NCI-H526 (cell line): ENCODE measurements at regions not wholly inside any gene's neighbourhood (a gene's known extent, or its start where the extent isn't known, plus 50 kb on each side); places are given as distances from the start of the nearest gene placed in this dataset.
"Not testable (repeated sequence)": the region's sequence is repeated elsewhere in the genome, so short reads cannot be mapped to it uniquely, and the experiment has no call there.

Experiments used
- DNase-seq, 2 experiments: peaks; one replicate each; lab custom pipeline; 2025; lab: John Stamatoyannopoulos, UW

DNA sequence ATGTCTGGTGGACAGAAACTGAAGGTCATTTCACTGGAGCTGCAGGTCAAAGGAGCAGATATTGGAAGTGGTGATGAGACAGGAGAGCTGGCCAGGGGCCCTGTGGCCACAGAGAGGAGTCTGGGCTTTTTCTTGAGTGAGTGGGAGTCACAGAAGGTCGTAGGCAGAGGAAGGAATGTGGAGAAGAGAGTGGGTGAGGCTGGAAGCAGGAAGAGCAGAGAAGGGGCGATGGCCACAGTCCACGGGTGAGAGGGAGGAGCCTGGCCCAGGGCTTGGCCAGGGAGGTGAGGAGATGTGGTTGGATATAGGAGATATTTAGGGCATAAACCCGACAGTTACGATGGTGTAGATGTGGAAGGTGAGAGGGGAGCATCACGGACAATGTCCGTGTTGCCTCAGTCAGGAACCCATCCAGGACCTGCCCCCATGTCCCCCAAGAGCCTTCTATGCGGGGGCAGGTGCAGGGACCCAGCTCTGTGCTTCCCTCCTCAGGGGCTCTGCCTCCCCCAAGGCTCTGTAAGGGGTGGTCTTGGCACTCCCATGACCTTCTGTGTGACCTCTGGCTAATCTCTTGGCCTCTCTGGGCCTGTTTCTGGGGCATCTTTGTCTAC is 150.5 kb upstream of the PTPN1 start:
- no peak for DNase-seq

DNA sequence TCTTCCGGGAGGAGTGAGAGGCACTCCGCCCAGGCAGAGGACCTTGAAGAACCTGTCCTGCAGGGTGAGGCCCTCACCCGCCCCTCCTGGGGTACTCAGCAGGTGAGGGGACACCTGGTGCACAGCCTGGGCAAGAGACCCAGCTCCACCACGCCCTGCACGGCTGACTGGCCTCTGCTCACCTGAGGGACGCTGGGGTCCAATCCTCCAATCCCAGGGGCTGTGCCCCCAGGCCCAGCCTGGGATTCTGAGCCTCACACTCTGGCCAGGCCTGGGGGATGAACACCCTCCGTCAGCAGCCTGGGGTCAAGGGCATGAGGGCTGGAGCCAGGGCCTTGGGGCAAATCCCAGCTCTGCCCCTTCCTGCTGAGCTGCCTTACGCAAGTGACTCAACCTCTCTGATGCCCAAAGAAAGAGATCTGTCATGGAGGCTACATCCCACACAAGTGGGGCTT is 149.9 kb upstream of the PTPN1 start:
- peak in 1 of 2 experiments; percentile 68 for DNase-seq

DNA sequence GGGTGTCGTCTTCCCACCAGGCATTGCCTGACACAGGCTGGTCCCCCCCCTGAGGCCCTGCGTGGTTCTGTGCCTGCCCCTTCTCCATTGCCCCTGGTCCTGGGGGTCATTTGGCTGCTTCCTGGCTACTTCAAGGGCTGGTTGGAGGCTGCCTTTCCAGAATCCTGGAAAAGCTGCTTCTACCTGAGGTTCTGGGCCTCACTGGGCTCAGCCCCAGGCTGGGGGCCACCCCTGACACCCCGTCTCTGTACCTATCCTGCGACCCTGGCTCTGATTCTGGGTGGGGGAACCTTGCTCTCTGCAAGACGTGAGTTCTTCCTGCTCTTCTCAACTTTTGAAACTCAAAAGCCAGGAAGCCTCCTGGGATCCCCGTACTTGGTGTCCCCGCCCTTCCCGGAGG is 149.3 kb upstream of the PTPN1 start:
- no peak for DNase-seq

DNA sequence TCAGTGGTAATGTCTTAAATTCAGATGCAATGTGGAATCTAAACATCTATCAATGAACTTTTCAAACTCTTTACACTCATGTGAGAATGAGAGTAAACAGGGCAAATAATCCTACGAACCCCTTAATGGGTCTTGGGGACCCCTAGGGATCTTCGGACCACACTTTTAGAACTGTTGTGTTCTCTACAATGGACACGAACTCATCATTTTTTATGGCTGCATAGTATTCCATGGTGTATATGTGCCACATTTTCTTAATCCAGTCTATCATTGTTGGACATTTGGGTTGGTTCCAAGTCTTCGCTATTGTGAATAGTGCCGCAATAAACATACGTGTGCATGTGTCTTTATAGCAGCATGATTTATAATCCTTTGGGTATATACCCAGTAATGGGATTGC is 148.0 kb upstream of the PTPN1 start:
- DNase-seq = not testable (repeated sequence)

DNA sequence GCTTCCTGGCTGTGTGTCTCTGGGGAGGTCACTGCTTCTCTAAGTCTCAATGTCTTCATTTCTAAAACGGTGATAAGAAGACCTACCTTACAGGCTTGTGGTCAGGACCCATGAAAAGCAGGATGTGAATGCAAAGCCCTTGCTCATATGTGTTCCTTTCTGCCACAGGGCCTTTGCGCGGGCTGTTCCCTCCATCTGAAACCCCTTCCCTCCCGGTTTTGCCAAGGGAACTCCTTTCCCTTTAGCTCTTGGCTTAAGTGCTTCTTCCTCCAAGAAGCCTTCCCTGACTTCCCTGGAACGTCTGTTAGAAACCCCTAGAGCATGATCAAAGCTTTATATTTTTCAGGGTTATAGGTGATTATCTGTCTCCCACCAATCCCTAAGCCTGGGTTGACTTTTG is 147.2 kb upstream of the PTPN1 start:
- DNase-seq = no peak

DNA sequence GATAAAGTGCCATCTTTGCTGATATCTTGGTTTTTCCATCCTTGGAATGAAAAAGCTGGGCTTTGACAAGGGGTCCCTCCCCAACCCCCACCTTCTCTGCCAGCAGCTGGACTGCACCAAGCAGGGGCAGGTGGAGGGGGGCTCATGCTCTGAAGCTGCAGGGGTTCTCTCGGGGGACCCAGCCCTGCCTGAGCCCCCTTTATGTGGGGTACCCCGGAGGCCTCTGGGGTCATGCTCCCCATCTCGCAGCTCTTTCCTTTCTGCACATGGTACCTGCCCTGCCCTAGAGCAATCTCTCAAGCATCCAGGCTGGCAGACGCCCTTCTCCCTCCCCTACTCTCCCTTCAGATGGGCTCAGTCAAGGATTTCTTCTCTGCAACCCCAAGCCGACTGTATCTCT is 146.7 kb upstream of the PTPN1 start:
- no peak for DNase-seq

DNA sequence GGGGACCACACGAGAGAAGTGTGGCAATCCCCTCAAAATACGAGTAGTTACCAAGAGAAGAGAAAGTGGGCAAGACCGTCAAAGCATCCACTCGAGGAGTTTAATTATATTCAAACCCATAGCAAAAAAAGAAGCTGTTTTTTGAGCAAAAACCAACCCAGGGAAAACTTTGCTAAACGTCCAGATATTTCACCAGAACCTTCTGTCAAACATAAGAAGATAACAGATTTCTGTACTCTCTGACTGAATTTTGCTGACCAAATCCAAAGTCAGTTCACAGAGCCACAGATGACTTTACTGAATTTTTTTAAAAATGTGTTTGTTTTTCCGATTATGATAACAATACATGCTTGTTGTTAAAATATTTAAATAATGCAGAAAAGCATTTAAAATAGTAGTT is 145.6 kb upstream of the PTPN1 start:
- DNase-seq = no peak

DNA sequence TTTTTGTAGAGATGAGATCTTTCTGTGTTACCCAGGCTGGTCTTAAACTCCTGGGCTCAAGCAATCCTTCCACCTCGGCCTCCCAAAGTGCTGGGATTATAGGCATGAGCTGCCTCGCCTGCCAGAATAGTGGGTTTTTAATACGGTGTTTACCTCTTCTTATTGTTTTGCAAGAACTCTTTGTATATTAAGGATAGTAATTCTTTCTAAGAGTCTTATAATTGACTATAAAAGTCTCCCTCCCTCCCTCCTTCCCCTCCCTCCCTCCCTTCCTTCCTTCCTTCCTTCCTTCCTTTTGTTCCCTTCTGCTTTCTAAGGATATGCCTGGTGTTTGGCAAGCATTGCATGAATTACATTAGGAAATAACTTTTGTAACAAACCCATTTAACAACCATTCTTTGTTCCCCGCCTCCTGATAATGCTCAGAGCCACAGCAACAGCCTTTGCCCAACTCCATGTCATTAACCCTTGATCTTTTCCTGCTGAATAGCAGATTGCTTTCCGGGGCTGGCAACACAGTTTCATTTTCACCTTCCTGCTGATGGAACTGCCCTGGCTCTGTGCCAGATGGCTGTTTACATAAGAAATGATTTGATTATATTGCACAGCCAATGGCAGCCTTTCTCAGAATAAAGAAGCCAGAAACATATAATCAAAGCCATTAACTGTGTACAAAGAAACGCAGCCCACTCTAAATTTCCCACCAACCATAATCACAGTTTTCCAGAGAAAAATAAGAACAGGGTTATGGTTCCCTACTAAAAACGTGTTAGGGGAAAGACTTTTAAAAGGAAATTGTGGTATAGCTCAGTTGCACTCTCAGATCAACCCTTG is 143.7 kb upstream of the PTPN1 start:
- DNase-seq = peak; percentile 71 to 88

DNA sequence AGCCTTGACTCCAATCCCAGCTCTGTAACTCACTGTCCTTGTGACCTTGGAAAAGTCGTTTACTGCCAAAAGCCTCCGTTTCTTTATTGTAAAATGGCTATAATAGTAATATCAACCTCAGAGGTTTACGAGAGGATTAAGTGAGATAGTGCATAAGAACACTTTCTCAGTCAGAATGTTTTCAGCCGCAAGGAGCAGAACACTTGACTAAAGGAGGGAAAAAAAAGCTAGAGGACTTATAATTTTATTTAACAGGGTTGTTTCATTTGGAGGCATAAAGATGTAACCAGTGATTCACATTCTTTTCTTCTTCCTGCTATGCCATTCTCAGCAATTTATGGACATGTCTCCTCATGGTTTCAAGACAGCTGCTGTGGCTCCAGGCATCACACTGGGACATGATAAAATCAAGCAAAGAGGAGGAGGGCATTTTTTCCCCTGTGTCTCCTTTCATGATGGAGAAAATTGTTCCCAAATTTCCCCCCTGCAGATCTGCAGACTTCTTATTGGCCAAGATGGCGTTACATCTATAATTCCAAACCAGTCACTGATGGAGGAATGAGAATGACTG is 143.0 kb upstream of the PTPN1 start:
- DNase-seq = no peak

DNA sequence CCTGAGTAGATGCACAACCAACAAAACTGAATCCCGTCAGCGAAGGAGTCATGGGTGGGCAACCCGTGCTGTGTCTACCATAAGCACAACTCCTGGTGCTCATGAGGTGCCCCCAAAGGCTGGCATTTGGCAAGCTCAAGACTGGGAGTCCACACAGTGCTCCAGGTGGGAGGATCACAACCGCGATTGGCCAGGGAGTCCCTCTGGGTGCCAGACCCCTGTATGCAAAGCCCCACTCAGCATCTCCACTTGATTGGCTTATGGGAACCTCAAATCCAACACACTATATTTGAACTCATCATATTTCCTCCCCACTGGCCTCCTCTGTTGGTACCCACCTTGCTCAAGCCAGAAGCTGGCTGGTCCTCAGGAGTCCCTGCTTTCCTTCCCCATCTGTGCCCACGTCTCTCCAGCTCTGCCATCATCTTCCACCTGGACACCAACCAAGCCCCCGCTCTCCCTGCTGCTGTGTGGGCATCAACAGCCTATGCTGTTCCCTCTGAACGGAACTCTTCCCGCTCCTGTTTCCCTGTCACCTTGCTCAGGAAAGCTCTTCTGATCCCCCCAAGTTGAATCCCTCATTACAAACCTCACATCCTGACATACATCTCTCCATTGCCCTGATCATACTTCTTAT is 142.3 kb upstream of the PTPN1 start:
- DNase-seq = no peak

DNA sequence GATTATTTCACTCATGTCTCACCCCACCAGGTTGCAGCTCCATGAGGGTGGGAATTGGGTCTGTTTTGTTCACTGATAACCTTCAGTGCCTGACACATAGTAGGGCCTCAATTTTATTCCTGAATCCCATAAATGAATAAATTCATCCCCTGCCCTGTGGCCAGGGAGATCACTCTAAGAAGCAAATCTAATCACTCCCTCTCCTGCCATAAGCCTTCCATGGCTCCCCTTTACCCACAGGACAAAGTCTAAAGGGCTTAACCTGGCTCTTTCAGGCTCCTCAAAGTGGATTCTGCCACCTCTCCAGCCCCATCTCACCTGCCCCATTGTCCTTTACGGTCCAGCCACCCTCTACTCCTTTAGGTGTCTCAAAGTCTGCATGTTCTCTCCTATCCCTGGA is 141.8 kb upstream of the PTPN1 start:
- DNase-seq = no peak

DNA sequence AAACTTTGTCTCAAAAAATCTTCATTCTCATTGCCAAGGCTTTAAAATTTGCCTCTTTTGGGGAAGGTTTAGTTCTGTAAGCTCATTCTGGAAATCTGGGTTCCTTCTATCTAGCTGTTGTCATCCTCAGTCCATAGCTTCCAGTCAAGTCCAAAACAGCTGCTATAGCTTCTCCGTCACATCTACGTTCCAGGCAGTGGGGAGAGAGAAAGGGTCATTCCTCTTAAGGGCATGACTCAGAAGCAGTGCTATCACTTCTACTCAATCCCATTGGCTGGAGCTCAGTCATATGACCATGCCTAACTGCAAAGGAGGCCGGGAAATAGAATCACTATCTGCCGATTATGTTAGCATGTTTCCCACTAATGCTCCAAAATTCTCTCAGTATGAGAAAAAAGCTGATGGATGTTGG is 141.4 kb upstream of the PTPN1 start:
- no peak for DNase-seq

DNA sequence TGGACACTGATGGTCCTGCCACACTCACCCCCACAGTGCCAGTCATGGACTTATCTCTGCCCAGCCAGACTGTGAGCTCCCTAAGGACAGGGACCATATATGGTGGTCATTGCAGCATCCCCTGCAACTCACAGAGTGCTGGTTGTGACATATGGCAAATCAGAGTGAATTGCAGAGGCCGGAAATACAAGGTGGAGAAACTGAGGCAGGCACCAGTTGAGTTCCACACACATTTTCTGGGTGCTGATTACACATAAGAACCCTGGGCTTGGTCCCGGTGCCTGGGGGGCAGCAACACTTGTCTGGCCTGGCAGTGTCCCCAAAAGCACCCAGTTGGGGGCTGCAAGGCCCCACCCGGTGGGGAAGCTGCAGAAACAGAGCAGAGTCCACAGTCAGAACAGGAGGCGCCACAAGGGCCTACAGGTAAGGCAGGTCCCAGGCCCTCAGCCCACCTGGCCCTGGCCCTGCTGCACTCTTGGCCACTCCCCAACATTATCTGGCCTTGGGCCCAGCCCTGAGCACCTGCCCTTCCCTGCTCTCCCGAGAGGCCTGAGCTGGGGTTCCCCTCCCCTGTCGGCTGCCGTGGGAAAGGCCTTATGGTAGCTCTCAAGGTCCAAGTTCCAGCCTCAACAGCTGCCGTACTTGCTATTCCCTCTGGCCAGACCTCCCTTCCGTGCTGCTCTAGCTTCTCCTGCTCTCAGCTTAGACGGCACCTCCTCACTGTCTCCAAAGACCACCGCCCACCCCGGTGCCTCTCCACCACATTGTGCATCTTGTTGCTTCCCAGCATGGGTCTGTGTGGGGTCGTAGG is 140.8 kb upstream of the PTPN1 start:
- no peak for DNase-seq

DNA sequence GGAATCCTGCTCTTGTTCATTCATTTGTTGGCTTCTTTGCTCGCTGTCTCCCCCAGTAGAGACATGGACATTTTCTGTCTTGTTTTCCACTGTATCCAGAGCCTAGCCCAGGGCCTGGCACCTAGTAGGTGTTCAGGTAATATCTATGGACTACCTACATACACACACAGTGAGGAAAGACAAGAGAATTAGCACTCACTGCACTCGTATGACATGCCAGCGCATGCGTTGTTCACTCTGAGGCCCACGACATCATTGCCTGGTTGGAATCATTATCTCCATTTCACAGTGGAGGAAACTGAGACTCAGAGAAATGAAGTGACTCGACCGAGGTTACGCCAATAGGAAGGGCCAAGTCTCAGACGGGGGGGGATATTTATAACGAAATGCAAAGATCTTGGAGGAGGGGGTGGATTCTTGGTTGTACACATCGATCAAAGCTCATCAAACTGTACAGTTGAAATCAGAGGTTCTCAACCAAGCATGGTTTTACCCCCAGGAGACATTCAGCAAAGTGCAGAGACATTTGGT is 140.1 kb upstream of the PTPN1 start:
- DNase-seq = no peak

DNA sequence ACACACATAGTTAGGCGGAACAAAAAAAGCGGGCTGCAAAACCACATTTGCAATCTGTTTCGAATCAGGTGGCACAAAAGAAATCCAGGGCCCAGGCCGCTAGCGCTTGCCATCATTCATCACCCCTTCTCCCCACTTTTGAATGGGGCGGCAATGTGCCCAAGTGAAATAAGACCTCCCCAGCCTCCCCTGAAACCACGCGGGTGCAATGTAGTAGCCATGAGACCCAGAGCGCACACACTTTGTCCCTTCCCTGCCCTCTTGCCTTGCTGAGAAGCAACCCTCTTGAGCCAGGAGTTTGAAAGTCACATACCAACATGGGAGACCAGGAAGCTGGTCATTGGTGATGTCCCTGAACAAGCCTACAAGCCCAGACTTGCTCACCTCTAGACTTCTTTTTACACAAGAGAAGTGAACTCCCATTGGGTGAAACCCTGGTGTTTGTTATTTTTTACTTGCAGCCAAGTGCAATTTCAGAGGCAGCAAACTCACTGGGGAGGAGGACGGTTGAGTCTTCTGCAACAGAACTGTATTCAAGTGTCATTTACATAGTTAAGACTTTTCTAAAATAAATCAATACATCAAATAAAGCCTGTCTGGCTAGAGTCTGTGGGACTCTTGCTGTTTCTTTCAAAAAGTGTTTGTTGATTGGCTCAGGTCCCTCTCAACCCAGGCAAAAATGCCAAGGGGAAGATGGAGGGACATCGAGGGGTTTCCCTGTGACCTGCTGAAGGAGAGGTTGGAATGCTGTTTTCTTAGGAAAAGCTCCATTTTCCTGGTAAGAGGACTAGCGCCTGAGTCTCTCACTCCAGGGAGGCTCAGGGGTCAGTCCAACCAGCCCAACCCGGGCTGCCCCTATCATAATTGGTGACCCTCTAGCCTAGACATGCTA is 138.1 kb upstream of the PTPN1 start:
- DNase-seq = peak; percentile 14

DNA sequence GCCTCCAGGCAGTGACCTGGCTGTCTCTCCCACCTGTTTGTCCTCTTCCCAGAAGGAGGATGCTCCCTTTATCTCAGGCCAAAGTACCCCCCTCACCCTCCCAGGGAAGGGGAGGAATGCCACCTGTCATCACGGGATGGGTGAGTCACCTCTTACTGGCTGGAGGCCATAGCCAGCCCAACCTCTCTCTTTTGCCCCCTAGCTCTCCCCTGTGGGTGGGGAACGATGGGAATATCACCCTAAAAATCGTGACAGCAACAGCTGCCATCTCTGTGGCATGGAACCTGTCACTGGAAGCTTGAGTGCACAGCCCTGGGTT is 137.5 kb upstream of the PTPN1 start:
- no peak for DNase-seq

DNA sequence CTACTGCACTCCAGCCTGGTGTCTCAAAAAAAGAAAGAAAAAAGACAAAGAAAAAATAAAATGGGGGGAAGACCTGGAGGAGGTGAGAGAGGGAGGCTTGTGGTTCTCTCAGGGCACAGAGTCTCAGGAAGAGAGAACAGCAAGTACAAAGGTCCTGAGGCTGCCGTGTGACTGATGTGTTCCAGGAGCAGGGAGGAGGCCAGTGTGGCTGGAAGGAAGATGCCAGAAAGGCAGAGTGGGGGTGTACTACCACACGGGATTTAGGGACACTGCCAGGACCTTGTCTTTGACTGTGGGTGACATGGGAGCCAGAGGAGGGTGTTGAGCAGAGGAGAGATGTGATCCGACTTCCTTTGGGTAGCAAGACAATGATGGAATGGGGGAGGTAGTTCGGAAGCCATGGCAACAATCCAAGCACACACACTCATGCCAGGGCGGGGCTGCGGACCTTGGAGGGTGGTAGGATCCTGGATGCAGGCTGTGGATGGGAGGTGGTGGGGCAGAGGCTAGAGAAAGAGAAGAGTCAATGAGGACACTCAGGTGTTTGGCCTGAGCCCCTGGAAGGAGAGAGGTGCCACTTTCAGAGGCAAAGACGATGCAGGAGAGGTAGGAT is 136.4 kb upstream of the PTPN1 start:
- DNase-seq = no peak

DNA sequence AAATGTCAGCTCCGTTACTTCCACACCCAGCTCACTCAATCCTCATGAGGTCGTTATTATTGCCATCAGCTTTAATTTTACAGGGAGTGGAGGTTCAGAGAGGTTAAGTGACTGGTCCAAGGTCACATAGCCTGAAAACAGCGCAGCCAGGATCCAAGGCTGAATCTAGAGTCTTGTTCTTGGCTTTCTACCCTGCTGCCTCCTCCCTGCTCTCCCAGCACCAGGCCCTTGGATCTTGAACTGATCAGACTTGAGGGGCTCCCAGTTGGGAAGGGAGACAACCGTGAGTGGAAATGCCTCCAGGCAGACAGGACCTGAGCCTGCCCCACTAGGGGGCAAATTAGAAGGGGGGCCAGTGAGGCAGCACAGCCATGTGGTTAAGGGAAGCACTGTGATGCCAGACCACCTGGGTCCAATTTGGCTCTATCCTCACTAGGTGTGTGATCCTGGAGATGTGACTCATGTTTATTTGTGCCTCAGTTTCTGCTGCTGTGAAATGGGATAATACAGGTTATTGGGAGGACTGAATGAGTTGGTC is 135.6 kb upstream of the PTPN1 start:
- no peak for DNase-seq

DNA sequence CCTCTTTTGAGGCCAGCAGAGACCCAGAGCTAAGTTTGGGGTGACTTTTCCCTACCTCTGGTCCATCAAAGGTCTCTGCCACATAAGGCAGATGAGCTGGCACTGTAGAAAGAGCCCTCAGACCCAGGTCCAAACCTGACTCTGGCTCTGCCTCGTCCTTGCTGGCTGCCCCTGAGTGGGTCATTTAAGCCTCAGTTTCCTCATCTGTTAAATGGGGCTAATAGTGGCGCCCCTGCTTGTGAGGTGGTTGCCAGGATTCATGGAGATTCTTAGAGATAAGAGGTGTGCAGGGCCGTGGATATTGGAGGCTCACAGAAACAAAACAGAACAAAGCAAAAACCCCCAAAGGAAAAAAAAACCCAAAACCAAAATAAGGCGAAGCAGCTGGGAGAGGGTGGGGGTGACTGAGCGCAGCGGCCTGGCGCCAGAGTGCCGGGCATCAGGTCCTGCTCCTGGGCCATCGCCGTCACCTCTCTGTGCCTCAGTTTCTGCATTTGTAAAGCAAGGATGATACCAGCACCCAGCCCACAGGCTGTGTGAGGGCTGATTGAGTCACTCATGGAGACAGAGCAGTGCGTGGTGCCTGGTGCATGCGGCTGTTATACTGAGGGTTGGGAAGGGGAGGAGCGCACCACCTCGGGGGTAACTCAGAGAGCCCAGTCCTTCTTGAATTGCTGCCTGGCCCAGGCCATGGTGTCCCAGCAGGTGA is 133.8 kb upstream of the PTPN1 start:
- DNase-seq = no peak
